Neuron (in vitro differentiated cells): ENCODE measurements at regions not wholly inside any gene's neighbourhood (a gene's known extent, or its start where the extent isn't known, plus 50 kb on each side); places are given as distances from the start of the nearest gene placed in this dataset.

Experiments
- H2AFZ ChIP-seq: one replicate; pipeline ENCODE4 v1.6.1; 2013; ENCODE audit warnings: low read depth, mild to moderate bottlenecking, inconsistent platforms, low read length, moderate library complexity
- H3K27me3 ChIP-seq: one replicate; pipeline ENCODE4 v1.6.1; 2013; ENCODE audit warnings: low read length; ENCODE audit not compliant: insufficient read depth
- H3K36me3 ChIP-seq: one replicate; pipeline ENCODE4 v1.6.1; 2013; ENCODE audit warnings: low read length; ENCODE audit not compliant: insufficient read depth
- H3K4me1 ChIP-seq: one replicate; pipeline ENCODE4 v1.6.1; 2013; ENCODE audit warnings: low read length; ENCODE audit not compliant: insufficient read depth
- H3K4me3 ChIP-seq: 2 replicates; pipeline ENCODE4 v1.5.1; 2013; ENCODE audit warnings: mild to moderate bottlenecking, low read length, moderate library complexity
- H3K9me3 ChIP-seq: one replicate; pipeline ENCODE4 v1.6.1; 2013; ENCODE audit warnings: low read length

GRCh38 chr2:138113871-138114525 lies 149.7 kb downstream of the HNMT start:
- H3K36me3 ChIP-seq, result no peaks in the 10 kb centered on the region
- H2AFZ ChIP-seq, result no peak overlapping the region
- no peak overlapping the region for H3K4me3 ChIP-seq
- no peaks in the 10 kb centered on the region for H3K4me1 ChIP-seq
- H3K27me3 ChIP-seq, result no peaks in the 10 kb centered on the region
- H3K9me3 ChIP-seq, result no peaks in the 10 kb centered on the region

- Histone ChIP-seq H3K27me3 (no peaks in the 10 kb centered on the region), H3K4me1 (no peaks in the 10 kb centered on the region), H3K9me3 (no peaks in the 10 kb centered on the region), H3K4me3 (no peak overlapping the region), H2AFZ (no peak overlapping the region), H3K36me3 (no peaks in the 10 kb centered on the region)
Measured at GRCh38 chr2:138115666-138116065, 151.4 kb downstream of the HNMT start.

- Histone ChIP-seq H3K4me1 (no peaks in the 10 kb centered on the region), H3K9me3 (no peaks in the 10 kb centered on the region), H3K36me3 (no peaks in the 10 kb centered on the region), H3K27me3 (no peaks in the 10 kb centered on the region), H3K4me3 (no peak overlapping the region), H2AFZ (no peak overlapping the region)
Measured at GRCh38 chr2:138116456-138116855, 152.2 kb downstream of the HNMT start.

GRCh38 chr2:138121666-138122661 lies 157.7 kb downstream of the HNMT start:
- Histone ChIP-seq H3K4me3 (no peak overlapping the region), H2AFZ (no peak overlapping the region), H3K36me3 (no peaks in the 10 kb centered on the region), H3K27me3 (no peaks in the 10 kb centered on the region), H3K4me1 (peaks cover 5% of the 10 kb centered on the region), H3K9me3 (no peaks in the 10 kb centered on the region)

- Histone ChIP-seq H3K36me3 (no peaks in the 10 kb centered on the region), H3K27me3 (no peaks in the 10 kb centered on the region), H3K4me3 (no peak overlapping the region), H3K9me3 (no peaks in the 10 kb centered on the region), H2AFZ (no peak overlapping the region), H3K4me1 (peaks cover 5% of the 10 kb centered on the region)
Measured at GRCh38 chr2:138122891-138123290, 158.6 kb downstream of the HNMT start.

GRCh38 chr2:138123741-138124140 lies 159.5 kb downstream of the HNMT start:
- H3K4me1 ChIP-seq, result peaks cover 5% of the 10 kb centered on the region
- no peak overlapping the region for H2AFZ ChIP-seq
- no peaks in the 10 kb centered on the region for H3K27me3 ChIP-seq

GRCh38 chr2:138124521-138124920 lies 160.2 kb downstream of the HNMT start:
- Histone ChIP-seq H3K4me3 (no peak overlapping the region), H2AFZ (no peak overlapping the region), H3K36me3 (no peaks in the 10 kb centered on the region), H3K9me3 (no peaks in the 10 kb centered on the region), H3K4me1 (peaks cover 5% of the 10 kb centered on the region), H3K27me3 (no peaks in the 10 kb centered on the region)

More at GRCh38 chr2:138123741-138124140, 159.5 kb downstream of the HNMT start:
- Histone ChIP-seq H3K36me3 (no peaks in the 10 kb centered on the region), H3K4me3 (no peak overlapping the region), H3K9me3 (no peaks in the 10 kb centered on the region)

- Histone ChIP-seq H3K36me3 (no peaks in the 10 kb centered on the region), H2AFZ (no peak overlapping the region), H3K4me1 (peaks cover 5% of the 10 kb centered on the region), H3K27me3 (no peaks in the 10 kb centered on the region), H3K9me3 (no peaks in the 10 kb centered on the region), H3K4me3 (no peak overlapping the region)
Measured at GRCh38 chr2:138125306-138126288, 161.3 kb downstream of the HNMT start.

- H3K27me3 ChIP-seq, result no peaks in the 10 kb centered on the region
Measured at GRCh38 chr2:138132108-138132507, 167.8 kb downstream of the HNMT start.

GRCh38 chr2:138137949-138138348 lies 173.7 kb downstream of the HNMT start:
- no peaks in the 10 kb centered on the region for H3K27me3 ChIP-seq
- H3K9me3 ChIP-seq, result no peaks in the 10 kb centered on the region
- H3K36me3 ChIP-seq, result no peaks in the 10 kb centered on the region
- H3K4me1 ChIP-seq, result no peaks in the 10 kb centered on the region
- no peak overlapping the region for H2AFZ ChIP-seq
- H3K4me3 ChIP-seq, result no peak overlapping the region

More at GRCh38 chr2:138132108-138132507, 167.8 kb downstream of the HNMT start:
- Histone ChIP-seq H3K4me3 (no peak overlapping the region), H3K9me3 (no peaks in the 10 kb centered on the region), H3K36me3 (no peaks in the 10 kb centered on the region), H2AFZ (no peak overlapping the region), H3K4me1 (no peaks in the 10 kb centered on the region)

- no peaks in the 10 kb centered on the region for H3K9me3 ChIP-seq
- no peak overlapping the region for H2AFZ ChIP-seq
- H3K4me3 ChIP-seq, result no peak overlapping the region
- no peaks in the 10 kb centered on the region for H3K4me1 ChIP-seq
- H3K27me3 ChIP-seq, result no peaks in the 10 kb centered on the region
- H3K36me3 ChIP-seq, result no peaks in the 10 kb centered on the region
Measured at GRCh38 chr2:138147796-138148195, 183.5 kb downstream of the HNMT start.

GRCh38 chr2:138155304-138155703 lies 191.0 kb downstream of the HNMT start:
- no peaks in the 10 kb centered on the region for H3K36me3 ChIP-seq
- no peak overlapping the region for H3K4me3 ChIP-seq
- H3K9me3 ChIP-seq, result no peaks in the 10 kb centered on the region
- no peak overlapping the region for H2AFZ ChIP-seq
- no peaks in the 10 kb centered on the region for H3K27me3 ChIP-seq
- no peaks in the 10 kb centered on the region for H3K4me1 ChIP-seq
